T-cell (primary cell): ENCODE measurements at regions not wholly inside any gene's neighbourhood (a gene's known extent, or its start where the extent isn't known, plus 50 kb on each side); places are given as distances from the start of the nearest gene placed in this dataset.

Source experiments
- ATAC-seq, 4 experiments: fragments of 200-7000 bp in 3 of 4; fragments of 150-1000 bp in 1 of 4; cut with Tn5 transposase; replicated peaks in 1 of 4; 1 replicate in 3 of 4; 2 replicates in 1 of 4; pipeline ENCODE4 v1.10.0; 2021; ENCODE audit warnings: moderate library complexity in 3 of 4, mild to moderate bottlenecking in 2 of 4, moderate number of reproducible peaks in 1 of 4
- CTCF ChIA-PET, 2 donors: fragments of 300-600 bp; sonication (Branson Sonifier 250); formaldehyde crosslinking; loops; one replicate each; lab custom pipeline; 2022; ENCODE audit warnings: antibody characterized with exemption in 2 of 2; lab: Charles Lee
- POLR2A ChIA-PET, 2 donors: fragments of 300-600 bp; sonication (Branson Sonifier 250); formaldehyde crosslinking; loops; one replicate each; lab custom pipeline; 2022; ENCODE audit warnings: antibody characterized with exemption in 2 of 2; lab: Charles Lee
- DNase-seq, 35 experiments: peaks; one replicate each; pipeline versions ENCODE4 v3.0.0 to v3.0.0-alpha.2; 2013 to 2023
- H3K27ac ChIP-seq: one replicate; pipeline ENCODE4 v1.5.1; 2013; ENCODE audit warnings: low read length
- H3K27me3 ChIP-seq, 2 experiments: replicated peaks in 1 of 2; 1 replicate in 1 of 2; 2 replicates in 1 of 2; pipeline versions ENCODE4 v1.6.1 to v1.7.0; 2013; ENCODE audit warnings: low read length in 1 of 2, mixed read lengths in 1 of 2; ENCODE audit not compliant: control insufficient read depth in 2 of 2, insufficient read depth in 2 of 2; ENCODE audit errors: extremely low read depth in 1 of 2
- H3K36me3 ChIP-seq, 2 donors: 1 replicate in 1 of 2; 2 replicates in 1 of 2; pipeline versions ENCODE4 v1.6.1 to v1.7.0; 2013; ENCODE audit warnings: low read length in 1 of 2; ENCODE audit not compliant: control insufficient read depth in 2 of 2, insufficient read depth in 1 of 2; ENCODE audit errors: extremely low read depth in 1 of 2
- H3K4me1 ChIP-seq, 2 experiments: 1 replicate in 1 of 2; 2 replicates in 1 of 2; pipeline versions ENCODE4 v1.6.1 to v1.7.0; 2013; ENCODE audit warnings: low read length in 2 of 2, mixed read lengths in 1 of 2; ENCODE audit not compliant: insufficient read depth in 2 of 2, control insufficient read depth in 1 of 2; ENCODE audit errors: extremely low read depth in 1 of 2
- H3K4me3 ChIP-seq, 2 donors: 1 replicate in 1 of 2; 2 replicates in 1 of 2; pipeline versions ENCODE4 v1.5.1 to v1.7.0; 2013; ENCODE audit warnings: mild to moderate bottlenecking in 2 of 2, low read length in 1 of 2, moderate library complexity in 1 of 2; ENCODE audit not compliant: control insufficient read depth in 1 of 2; ENCODE audit errors: extremely low read depth in 1 of 2
- H3K9me3 ChIP-seq: 2 replicates; pipeline ENCODE4 v1.7.0; 2013
- H3K27ac Mint-ChIP-seq, 2 donors: one replicate each; pipeline ENCODE4 v1.8.0; 2020 to 2021; ENCODE audit warnings: mild to moderate bottlenecking in 2 of 2, mixed read lengths in 2 of 2
- H3K27me3 Mint-ChIP-seq, 2 donors: one replicate each; pipeline ENCODE4 v1.8.0; 2021 to 2022; ENCODE audit warnings: mixed read lengths in 2 of 2
- H3K36me3 Mint-ChIP-seq: one replicate; pipeline ENCODE4 v1.8.0; 2021; ENCODE audit warnings: mixed read lengths
- H3K4me1 Mint-ChIP-seq, 3 donors: one replicate each; pipeline ENCODE4 v1.8.0; 2020 to 2022; ENCODE audit warnings: mixed read lengths in 3 of 3, mild to moderate bottlenecking in 1 of 3
- H3K4me3 Mint-ChIP-seq, 3 donors: one replicate each; pipeline ENCODE4 v1.8.0; 2020 to 2022; ENCODE audit warnings: mild to moderate bottlenecking in 3 of 3, mixed read lengths in 3 of 3, moderate library complexity in 3 of 3
- H3K9me3 Mint-ChIP-seq, 3 donors: one replicate each; pipeline ENCODE4 v1.8.0; 2020 to 2022; ENCODE audit warnings: mixed read lengths in 3 of 3
- WGBS: methylation state at CpG from one replicate; pipeline ENCODE4 v1.1.5; 2013; ENCODE audit warnings: missing lambda C conversion rate; ENCODE audit not compliant: insufficient coverage; 5-methylcytosine and 5-hydroxymethylcytosine counted together

GRCh38 chr3:194276768-194277103 is 74.4 kb downstream of the CPN2 start:
- WGBS, result 71% methylated on average over 1 of the region's 4 CpGs
- ChIA-PET POLR2A (no interaction called here), CTCF (no interaction called here)
- no peak for ATAC-seq
- Mint-ChIP-seq H3K4me3 (no peak overlapping the region), H3K4me1 (peaks cover 4 to 9% (median 6%) of the 10 kb centered on the region in 3 donors), H3K36me3 (no peaks in the 10 kb centered on the region), H3K27me3 (peaks cover 0 to 3% of the 10 kb centered on the region in 2 donors), H3K9me3 (no peaks in the 10 kb centered on the region), H3K27ac (no peak overlapping the region)
- Histone ChIP-seq H3K27me3 (peaks cover 0 to 23% of the 10 kb centered on the region in 2 experiments), H3K4me1 (peaks cover 0 to 2% of the 10 kb centered on the region in 2 experiments), H3K9me3 (no peaks in the 10 kb centered on the region), H3K4me3 (no peak overlapping the region), H3K36me3 (no peaks in the 10 kb centered on the region), H3K27ac (no peak overlapping the region)
- DNase-seq, result no peak

- H3K9me3 Mint-ChIP-seq, result no peaks in the 10 kb centered on the region
- peaks cover 4 to 9% (median 6%) of the 10 kb centered on the region in 3 donors for H3K4me1 Mint-ChIP-seq
- Histone ChIP-seq H3K4me1 (peaks cover 0 to 2% of the 10 kb centered on the region in 2 experiments), H3K9me3 (no peaks in the 10 kb centered on the region), H3K27me3 (peaks cover 0 to 26% of the 10 kb centered on the region in 2 experiments), H3K4me3 (no peak overlapping the region), H3K27ac (no peak overlapping the region), H3K36me3 (no peaks in the 10 kb centered on the region)
- ChIA-PET CTCF (no interaction called here), POLR2A (no interaction called here)
- WGBS, result 94% methylated on average over 13 of the region's 16 CpGs
- DNase-seq, result peak in 1 of 35 experiments; percentile 14
- H3K4me3 Mint-ChIP-seq, result no peak overlapping the region
- no peak overlapping the region for H3K27ac Mint-ChIP-seq
- H3K36me3 Mint-ChIP-seq, result no peaks in the 10 kb centered on the region
- ATAC-seq, result no peak
- H3K27me3 Mint-ChIP-seq, result peaks cover 0 to 3% of the 10 kb centered on the region in 2 donors
These were observed 73.9 kb downstream of the CPN2 start for GRCh38 chr3:194277104-194277785.

DNA sequence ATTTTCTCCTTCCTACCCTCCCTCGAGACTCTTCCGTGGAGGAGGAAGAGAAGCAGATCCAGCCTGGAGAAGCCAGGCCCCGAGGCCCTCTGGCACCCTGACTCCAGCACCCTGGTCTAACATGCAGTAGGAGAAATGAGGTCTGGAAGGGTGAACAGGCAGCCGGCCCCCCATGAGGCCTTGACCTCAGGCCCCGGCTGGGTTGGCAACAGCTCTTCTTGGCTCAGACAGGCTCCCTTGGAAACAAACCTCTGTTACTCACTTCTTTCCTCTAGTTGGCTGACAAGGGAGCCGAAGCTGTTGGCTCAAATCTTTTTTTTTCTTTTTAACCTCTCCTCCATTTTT is 73.4 kb downstream of the CPN2 start:
- Histone ChIP-seq H3K27me3 (peaks cover 0 to 31% of the 10 kb centered on the region in 2 experiments), H3K4me3 (no peak overlapping the region), H3K9me3 (no peaks in the 10 kb centered on the region), H3K36me3 (no peaks in the 10 kb centered on the region), H3K4me1 (peaks cover 0 to 2% of the 10 kb centered on the region in 2 experiments), H3K27ac (no peak overlapping the region)
- ATAC-seq (no peak), DNase-seq (peak in 1 of 35 experiments; percentile 1)
- no peaks in the 10 kb centered on the region for H3K36me3 Mint-ChIP-seq
- ChIA-PET CTCF (no interaction called here), POLR2A (no interaction called here)
- 80% methylated on average over 2 of the region's 6 CpGs for WGBS
- no peak overlapping the region for H3K4me3 Mint-ChIP-seq
- peaks cover 4 to 9% (median 6%) of the 10 kb centered on the region in 3 donors for H3K4me1 Mint-ChIP-seq
- no peak overlapping the region for H3K27ac Mint-ChIP-seq
- H3K27me3 Mint-ChIP-seq, result peaks cover 0 to 8% of the 10 kb centered on the region in 2 donors
- H3K9me3 Mint-ChIP-seq, result no peaks in the 10 kb centered on the region

GRCh38 chr3:194278186-194278845 is 72.8 kb downstream of the CPN2 start:
- H3K4me1 ChIP-seq, result peaks cover 0 to 2% of the 10 kb centered on the region in 2 experiments

GRCh38 chr3:194279101-194279500 is 72.0 kb downstream of the CPN2 start:
- H3K36me3 ChIP-seq, result no peaks in the 10 kb centered on the region
- Mint-ChIP-seq H3K4me3 (no peak overlapping the region), H3K27ac (no peak overlapping the region), H3K27me3 (peaks cover 4 to 12% of the 10 kb centered on the region in 2 donors), H3K36me3 (no peaks in the 10 kb centered on the region), H3K4me1 (peaks cover 4 to 9% (median 6%) of the 10 kb centered on the region in 3 donors), H3K9me3 (no peaks in the 10 kb centered on the region)
- 74% methylated on average over 8 of the region's 9 CpGs for WGBS
- H3K4me3 ChIP-seq, result no peak overlapping the region
- ChIA-PET POLR2A (no interaction called here), CTCF (interaction anchor here in 1 of 2 donors (0.7 kb wide), 1 partner anchor 55 kb away, joined by 3 read pairs; no protein-coding TSS in a partner anchor)
- no peaks in the 10 kb centered on the region for H3K9me3 ChIP-seq
- DNase-seq (peak in 1 of 35 experiments; percentile 9), ATAC-seq (no peak)
- no peak overlapping the region for H3K27ac ChIP-seq
- H3K4me1 ChIP-seq, result peaks cover 0 to 2% of the 10 kb centered on the region in 2 experiments
- peaks cover 0 to 28% of the 10 kb centered on the region in 2 experiments for H3K27me3 ChIP-seq

More at GRCh38 chr3:194278186-194278845, 72.8 kb downstream of the CPN2 start:
- ChIA-PET CTCF (interaction anchor here in 1 of 2 donors (0.7 kb wide), 1 partner anchor 56 kb away, joined by 3 read pairs; no protein-coding TSS in a partner anchor), POLR2A (no interaction called here)
- 94% methylated on average over 6 of the region's 9 CpGs for WGBS
- H3K27ac ChIP-seq, result no peak overlapping the region
- H3K9me3 ChIP-seq, result no peaks in the 10 kb centered on the region
- Mint-ChIP-seq H3K27ac (no peak overlapping the region), H3K4me3 (no peak overlapping the region), H3K9me3 (no peaks in the 10 kb centered on the region), H3K36me3 (no peaks in the 10 kb centered on the region), H3K27me3 (peaks cover 0 to 9% of the 10 kb centered on the region in 2 donors), H3K4me1 (peaks cover 4 to 9% (median 6%) of the 10 kb centered on the region in 3 donors)
- peaks cover 0 to 30% of the 10 kb centered on the region in 2 experiments for H3K27me3 ChIP-seq
- no peak for DNase-seq
- no peak overlapping the region for H3K4me3 ChIP-seq
- H3K36me3 ChIP-seq, result no peaks in the 10 kb centered on the region
- ATAC-seq, result no peak

GRCh38 chr3:194279701-194280360 is 71.3 kb downstream of the CPN2 start:
- no peak for ATAC-seq
- H3K27ac ChIP-seq, result no peak overlapping the region
- Mint-ChIP-seq H3K9me3 (no peaks in the 10 kb centered on the region), H3K27me3 (peaks cover 4 to 15% of the 10 kb centered on the region in 2 donors), H3K36me3 (no peaks in the 10 kb centered on the region), H3K4me3 (no peak overlapping the region), H3K27ac (no peak overlapping the region), H3K4me1 (peaks cover 2 to 7% (median 5%) of the 10 kb centered on the region in 3 donors)
- POLR2A ChIA-PET, result interaction anchor here in 1 of 2 donors (0.5 kb wide), 1 partner anchor 122 kb away, joined by 4 read pairs; no protein-coding TSS in a partner anchor
- H3K36me3 ChIP-seq, result no peaks in the 10 kb centered on the region
- H3K9me3 ChIP-seq, result no peaks in the 10 kb centered on the region
- CTCF ChIA-PET, result no interaction called here
- no peak for DNase-seq
- H3K27me3 ChIP-seq, result peaks cover 0 to 28% of the 10 kb centered on the region in 2 experiments
- peaks cover 0 to 2% of the 10 kb centered on the region in 2 experiments for H3K4me1 ChIP-seq
- H3K4me3 ChIP-seq, result no peak overlapping the region
- WGBS, result 83% methylated on average over 2 of the region's 5 CpGs
